Thyroid gland (tissue), 4 donors: ENCODE measurements at regions not wholly inside any gene's neighbourhood (a gene's known extent, or its start where the extent isn't known, plus 50 kb on each side); places are given as distances from the start of the nearest gene placed in this dataset.

Source experiments
- DNase-seq, 2 donors: peaks; one replicate each; pipeline ENCODE4 v3.0.0-alpha.2; 2019
- H3K27ac ChIP-seq, 3 donors: fragments of 200-600 bp; sonication (generic); 1 replicate in 2 of 3; 2 replicates in 1 of 3; pipeline ENCODE4 v1.5.1; 2016 to 2019; ENCODE audit warnings: mild to moderate bottlenecking in 1 of 3, moderate library complexity in 1 of 3
- H3K27me3 ChIP-seq: fragments of 200-600 bp; sonication (generic); one replicate; pipeline ENCODE4 v1.5.1; 2019
- H3K36me3 ChIP-seq, 2 donors: fragments of 200-600 bp; sonication (generic); one replicate each; pipeline ENCODE4 v1.5.1; 2016 to 2019
- H3K4me1 ChIP-seq, 2 donors: fragments of 200-600 bp; sonication (generic); one replicate each; pipeline ENCODE4 v1.5.1; 2017 to 2019
- H3K4me3 ChIP-seq, 3 donors: fragments of 200-600 bp; sonication (generic); replicated peaks in 1 of 3; 1 replicate in 2 of 3; 2 replicates in 1 of 3; pipeline ENCODE4 v1.5.1; 2016; ENCODE audit warnings: mild to moderate bottlenecking in 1 of 3
- H3K9me3 ChIP-seq: fragments of 200-600 bp; sonication (generic); one replicate; pipeline ENCODE4 v1.5.1; 2017
- CTCF ChIP-seq, 6 experiments: fragments of 200-600 bp in 3 of 6; fragments of 450-650 bp in 3 of 6; sonication (generic) in 3 of 6; IDR thresholded peaks; one replicate each; pipeline ENCODE4 v1.5.1; 2016 to 2019; ENCODE audit warnings: antibody characterized with exemption in 6 of 6, mild to moderate bottlenecking in 2 of 6, inconsistent platforms in 1 of 6, moderate library complexity in 1 of 6
- POLR2A ChIP-seq, 2 donors: fragments of 450-650 bp; IDR thresholded peaks; one replicate each; pipeline ENCODE4 v1.6.1; 2017; ENCODE audit warnings: antibody characterized with exemption in 2 of 2, mild to moderate bottlenecking in 2 of 2, moderate library complexity in 1 of 2
- WGBS, 2 donors: methylation state at CpG; one replicate each; pipeline ENCODE4 v1.1.5; 2017; 5-methylcytosine and 5-hydroxymethylcytosine counted together
- intact Hi-C: fragments of 100-400 bp; cut with DNase I; formaldehyde crosslinking; loops from one replicate; pipeline ENCODE4 v1.15.1; 2023

GRCh38 chr1:244180256-244180655 lies 129.2 kb downstream of the ZBTB18 start:
- no peaks in the 10 kb centered on the region for H3K27me3 ChIP-seq
- 74 to 80% methylated on average over 3 of the region's 3 CpGs for WGBS, 2 donors
- intact Hi-C loops: no loop called here
- no peak overlapping the region for H3K4me3 ChIP-seq
- H3K36me3 ChIP-seq: no peaks in the 10 kb centered on the region
- no peak overlapping the region for H3K27ac ChIP-seq
- no peaks in the 10 kb centered on the region for H3K4me1 ChIP-seq
- no peak for DNase-seq
- TF ChIP-seq CTCF (IDR thresholded peaks at IDR 0.05) (no peak), POLR2A (IDR thresholded peaks at IDR 0.05) (no peak)
- H3K9me3 ChIP-seq: no peaks in the 10 kb centered on the region

GRCh38 chr1:244181867-244182266 lies 130.8 kb downstream of the ZBTB18 start:
- WGBS, 2 donors: 52 to 63% methylated on average over 12 of the region's 12 CpGs
- Histone ChIP-seq H3K9me3 (no peaks in the 10 kb centered on the region), H3K4me3 (no peak overlapping the region), H3K27ac (no peak overlapping the region), H3K27me3 (no peaks in the 10 kb centered on the region), H3K4me1 (no peaks in the 10 kb centered on the region), H3K36me3 (no peaks in the 10 kb centered on the region)
- DNase-seq: no peak
- intact Hi-C loops: no loop called here
- TF ChIP-seq CTCF (IDR thresholded peaks at IDR 0.05) (no peak), POLR2A (IDR thresholded peaks at IDR 0.05) (no peak)

GRCh38 chr1:244183037-244183436 lies 132.0 kb downstream of the ZBTB18 start:
- intact Hi-C loops: no loop called here
- H3K4me1 ChIP-seq: no peaks in the 10 kb centered on the region
- WGBS, 2 donors: 79 to 89% methylated on average over 7 of the region's 7 CpGs

GRCh38 chr1:244186372-244186771 lies 135.3 kb downstream of the ZBTB18 start:
- TF ChIP-seq POLR2A (IDR thresholded peaks at IDR 0.05) (no peak), CTCF (IDR thresholded peaks at IDR 0.05) (no peak)
- no peaks in the 10 kb centered on the region for H3K9me3 ChIP-seq

More at GRCh38 chr1:244183037-244183436, 132.0 kb downstream of the ZBTB18 start:
- H3K4me3 ChIP-seq: no peak overlapping the region
- TF ChIP-seq POLR2A (IDR thresholded peaks at IDR 0.05) (no peak), CTCF (IDR thresholded peaks at IDR 0.05) (no peak)
- H3K27me3 ChIP-seq: no peaks in the 10 kb centered on the region
- H3K9me3 ChIP-seq: no peaks in the 10 kb centered on the region
- H3K27ac ChIP-seq: no peak overlapping the region
- no peak for DNase-seq
- no peaks in the 10 kb centered on the region for H3K36me3 ChIP-seq

GRCh38 chr1:244187310-244187709 lies 136.2 kb downstream of the ZBTB18 start:
- Histone ChIP-seq H3K36me3 (no peaks in the 10 kb centered on the region), H3K27ac (no peak overlapping the region), H3K4me3 (no peak overlapping the region), H3K4me1 (no peaks in the 10 kb centered on the region), H3K9me3 (no peaks in the 10 kb centered on the region), H3K27me3 (no peaks in the 10 kb centered on the region)
- DNase-seq: no peak
- WGBS, 2 donors: 80 to 92% methylated on average over 12 of the region's 12 CpGs
- intact Hi-C loops: no loop called here
- TF ChIP-seq CTCF (IDR thresholded peaks at IDR 0.05) (no peak), POLR2A (IDR thresholded peaks at IDR 0.05) (no peak)

More at GRCh38 chr1:244186372-244186771, 135.3 kb downstream of the ZBTB18 start:
- Histone ChIP-seq H3K4me1 (no peaks in the 10 kb centered on the region), H3K4me3 (no peak overlapping the region), H3K27me3 (no peaks in the 10 kb centered on the region), H3K27ac (no peak overlapping the region), H3K36me3 (no peaks in the 10 kb centered on the region)
- intact Hi-C loops: no loop called here
- 80% methylated on average over 10 of the region's 10 CpGs for WGBS, 2 donors
- no peak for DNase-seq
